Left lung (tissue), 4 donors: ENCODE measurements at regions not wholly inside any gene's neighbourhood (a gene's known extent, or its start where the extent isn't known, plus 50 kb on each side); places are given as distances from the start of the nearest gene placed in this dataset.

ENCODE experiments used
- ATAC-seq: fragments of 200-7000 bp; cut with Tn5 transposase; one replicate; pipeline ENCODE4 v1.9.1; 2020; ENCODE audit warnings: moderate library complexity
- DNase-seq, 4 donors: peaks; one replicate each; pipeline ENCODE4 v3.0.0-alpha.2; 2013 to 2020
- H3K27ac ChIP-seq, 2 donors: fragments of 200-600 bp; sonication (generic) in 1 of 2; one replicate each; pipeline versions ENCODE4 v1.5.0 to v1.8.0; 2020 to 2021
- H3K27me3 ChIP-seq, 2 donors: fragments of 200-600 bp; sonication (generic) in 1 of 2; one replicate each; pipeline versions ENCODE4 v1.5.0 to v1.8.0; 2020 to 2021
- H3K36me3 ChIP-seq, 2 donors: fragments of 200-600 bp; sonication (generic) in 1 of 2; one replicate each; pipeline versions ENCODE4 v1.5.0 to v1.8.0; 2020 to 2021
- H3K4me1 ChIP-seq, 2 donors: fragments of 200-600 bp; one replicate each; pipeline ENCODE4 v1.8.0; 2021
- H3K4me3 ChIP-seq, 2 donors: fragments of 200-600 bp; sonication (generic) in 1 of 2; one replicate each; pipeline versions ENCODE4 v1.5.0 to v1.8.0; 2020 to 2021; ENCODE audit warnings: mild to moderate bottlenecking in 1 of 2
- H3K9me3 ChIP-seq, 2 donors: fragments of 200-600 bp; sonication (generic) in 1 of 2; one replicate each; pipeline versions ENCODE4 v1.5.0 to v1.8.0; 2020 to 2021
- CTCF ChIP-seq, 2 donors: fragments of 200-600 bp; sonication (generic) in 1 of 2; IDR thresholded peaks; one replicate each; pipeline versions ENCODE4 v1.5.0 to v1.8.0; 2021; ENCODE audit warnings: antibody characterized with exemption in 2 of 2
- intact Hi-C, 2 donors: fragments of 100-400 bp; cut with DNase I; formaldehyde crosslinking; loops; one replicate each; pipeline versions ENCODE4 v1.11.2 to v1.14.2; 2022
- donor health status: DM: no; HTN: yes; CAD: no.
- donor health status: DM: no; HTN: no; CAD: no.

DNA sequence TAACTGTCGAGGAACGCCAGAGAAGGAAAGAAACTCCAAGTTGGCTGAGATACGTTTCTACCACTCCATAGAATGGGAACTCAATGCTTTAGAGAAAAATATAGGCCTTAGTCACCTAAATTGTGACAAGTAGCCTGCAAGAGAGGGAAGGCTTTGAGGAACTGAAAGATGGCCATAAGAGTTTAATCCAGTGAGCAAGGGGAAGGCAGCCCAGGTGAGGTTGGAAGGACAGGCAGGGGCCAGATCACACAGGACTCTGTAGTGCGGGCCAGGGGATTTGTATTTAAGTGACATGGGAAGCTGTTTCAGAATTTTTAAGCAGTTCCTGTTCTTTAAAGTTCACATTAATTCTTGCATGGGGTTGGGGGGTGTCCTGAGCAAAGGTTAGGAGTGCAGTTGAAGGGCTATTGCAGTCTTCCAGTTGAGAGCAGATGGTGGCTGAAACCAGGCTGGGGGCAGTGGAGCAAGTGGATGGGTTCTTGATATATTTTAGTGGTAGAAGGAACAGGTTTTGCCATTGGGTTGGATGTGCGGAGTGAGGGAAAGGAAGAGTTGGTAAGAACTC, 138.9 kb upstream of the PELI1 start:
- H3K27ac ChIP-seq = peak overlapping the region in 1 of 2 donors; percentile 69
- no peak for ATAC-seq
- no peak overlapping the region for H3K4me3 ChIP-seq

GRCh38 chr2:64283641-64284361, 139.6 kb upstream of the PELI1 start:
- H3K4me3 ChIP-seq = peak overlapping the region in 1 of 2 donors; percentile 4
- no peaks in the 10 kb centered on the region for H3K36me3 ChIP-seq
- H3K4me1 ChIP-seq = peaks cover 3 to 16% of the 10 kb centered on the region in 2 donors
- TF ChIP-seq CTCF (IDR thresholded peaks at IDR 0.05) = no peak
- H3K9me3 ChIP-seq = no peaks in the 10 kb centered on the region
- peak overlapping the region in 1 of 2 donors; percentile 69 for H3K27ac ChIP-seq
- ATAC-seq = peak; percentile 57
- no peaks in the 10 kb centered on the region for H3K27me3 ChIP-seq
- no peak for DNase-seq
- intact Hi-C loops = no loop called here

More for the DNA sequence above, 138.9 kb upstream of the PELI1 start:
- H3K27me3 ChIP-seq = no peaks in the 10 kb centered on the region
- no peaks in the 10 kb centered on the region for H3K36me3 ChIP-seq
- H3K4me1 ChIP-seq = peaks cover 3 to 18% of the 10 kb centered on the region in 2 donors
- no peaks in the 10 kb centered on the region for H3K9me3 ChIP-seq
- TF ChIP-seq CTCF (IDR thresholded peaks at IDR 0.05) = no peak
- intact Hi-C loops = no loop called here
- DNase-seq = no peak

GRCh38 chr2:64284751-64285150, 140.5 kb upstream of the PELI1 start:
- H3K36me3 ChIP-seq = no peaks in the 10 kb centered on the region
- H3K4me3 ChIP-seq = no peak overlapping the region
- intact Hi-C loops = no loop called here
- DNase-seq = no peak
- H3K27me3 ChIP-seq = no peaks in the 10 kb centered on the region
- no peak for ATAC-seq
- peaks cover 3 to 16% of the 10 kb centered on the region in 2 donors for H3K4me1 ChIP-seq
- no peaks in the 10 kb centered on the region for H3K9me3 ChIP-seq
- no peak overlapping the region for H3K27ac ChIP-seq
- TF ChIP-seq CTCF (IDR thresholded peaks at IDR 0.05) = no peak

GRCh38 chr2:64287202-64287740, 143.1 kb upstream of the PELI1 start:
- no peaks in the 10 kb centered on the region for H3K27me3 ChIP-seq
- H3K27ac ChIP-seq = no peak overlapping the region
- no peak for DNase-seq
- no peaks in the 10 kb centered on the region for H3K36me3 ChIP-seq
- no peaks in the 10 kb centered on the region for H3K9me3 ChIP-seq
- peaks cover 3 to 16% of the 10 kb centered on the region in 2 donors for H3K4me1 ChIP-seq
- ATAC-seq = no peak
- intact Hi-C loops = no loop called here
- TF ChIP-seq CTCF (IDR thresholded peaks at IDR 0.05) = no peak
- no peak overlapping the region for H3K4me3 ChIP-seq
